SIG-M5 treated with dmso at 0.1 percent for 504 hours (cell line): ENCODE measurements at regions not wholly inside any gene's neighbourhood (a gene's known extent, or its start where the extent isn't known, plus 50 kb on each side); places are given as distances from the start of the nearest gene placed in this dataset.
A peak's percentile ranks its signal among the peaks of the same experiment; 100 is the strongest.
"Not testable (repeated sequence)": the region's sequence is repeated elsewhere in the genome, so short reads cannot be mapped to it uniquely, and the experiment has no call there.

Source experiments
- DNase-seq: peaks from one replicate; lab custom pipeline; 2025; ENCODE audit not compliant: unreplicated experiment; lab: John Stamatoyannopoulos, UW

GRCh38 chr4:82301390-82301789, 72.4 kb downstream of the HNRNPD start:
- DNase-seq = not testable (repeated sequence)

GRCh38 chr4:82293304-82293703, 80.5 kb downstream of the HNRNPD start:
- DNase-seq = peak; percentile 81

- peak; percentile 30 for DNase-seq
Measured at GRCh38 chr4:82287720-82288119, 86.1 kb downstream of the HNRNPD start.

GRCh38 chr4:82284858-82285805, 88.7 kb downstream of the HNRNPD start:
- DNase-seq = peak; percentile 98

GRCh38 chr4:82284475-82284857, 89.3 kb downstream of the HNRNPD start:
- DNase-seq = no peak

GRCh38 chr4:82282875-82283274, 90.9 kb downstream of the HNRNPD start:
- DNase-seq = no peak

GRCh38 chr4:82279550-82279949, 94.2 kb downstream of the HNRNPD start:
- not testable (repeated sequence) for DNase-seq

GRCh38 chr4:82276332-82276640, 97.5 kb downstream of the HNRNPD start:
- DNase-seq = no peak

GRCh38 chr4:82275431-82276331, 98.1 kb downstream of the HNRNPD start:
- DNase-seq = no peak

GRCh38 chr4:82274700-82275099, 99.1 kb downstream of the HNRNPD start:
- DNase-seq = not testable (repeated sequence)

GRCh38 chr4:82272523-82272922, 101.3 kb downstream of the HNRNPD start:
- not testable (repeated sequence) for DNase-seq

- not testable (repeated sequence) for DNase-seq
Measured at GRCh38 chr4:82271915-82272480, 101.8 kb downstream of the HNRNPD start.

GRCh38 chr4:82268826-82269193, 105.0 kb downstream of the HNRNPD start:
- no peak for DNase-seq

GRCh38 chr4:82268050-82268825, 105.6 kb downstream of the HNRNPD start:
- DNase-seq = peak; percentile 82

- DNase-seq = no peak
Measured at GRCh38 chr4:82267506-82267905, 106.3 kb downstream of the HNRNPD start.

- DNase-seq = no peak
Measured at GRCh38 chr4:82266345-82266744, 107.4 kb downstream of the HNRNPD start.

GRCh38 chr4:82261084-82261483, 112.7 kb downstream of the HNRNPD start:
- peak; percentile 6 for DNase-seq

GRCh38 chr4:82260632-82261031, 113.2 kb downstream of the HNRNPD start:
- DNase-seq = no peak

- no peak for DNase-seq
Measured at GRCh38 chr4:82256718-82257117, 117.1 kb downstream of the HNRNPD start.

GRCh38 chr4:82255657-82256056, 118.1 kb downstream of the HNRNPD start:
- no peak for DNase-seq
